Esophagus squamous epithelium (tissue), 4 donors: ENCODE measurements at regions not wholly inside any gene's neighbourhood (a gene's known extent, or its start where the extent isn't known, plus 50 kb on each side); places are given as distances from the start of the nearest gene placed in this dataset.

Experiments
- CTCF ChIP-seq, 6 experiments: fragments of 450-650 bp in 4 of 6; fragments of 200-600 bp in 2 of 6; sonication (generic) in 2 of 6; IDR thresholded peaks; one replicate each; pipeline ENCODE4 v1.5.1; 2016 to 2019; ENCODE audit warnings: antibody characterized with exemption in 6 of 6, mild to moderate bottlenecking in 4 of 6, moderate library complexity in 4 of 6
- POLR2A ChIP-seq, 4 donors: fragments of 450-650 bp; IDR thresholded peaks; one replicate each; pipeline ENCODE4 v1.6.1; 2017; ENCODE audit warnings: antibody characterized with exemption in 4 of 4, mild to moderate bottlenecking in 4 of 4, moderate library complexity in 3 of 4

- TF ChIP-seq CTCF (IDR thresholded peaks at IDR 0.05) = no peak
- no peak for TF ChIP-seq POLR2A (IDR thresholded peaks at IDR 0.05)
Measured at GRCh38 chr2:64820901-64821300, 167.2 kb upstream of the SERTAD2 start.
